DND-41 (cell line): ENCODE measurements at regions not wholly inside any gene's neighbourhood (a gene's known extent, or its start where the extent isn't known, plus 50 kb on each side); places are given as distances from the start of the nearest gene placed in this dataset.

ENCODE experiments used
- ATAC-seq: fragments of 200-7000 bp; cut with Tn5 transposase; 3 replicates; pipeline ENCODE4 v1.9.1; 2021; ENCODE audit warnings: low read depth; ENCODE audit not compliant: insufficient read depth
- DNase-seq: peaks from one replicate; pipeline ENCODE4 v3.0.0-alpha.2; 2020
- H2AFZ ChIP-seq: 2 replicates; pipeline ENCODE4 v1.6.0; 2012; ENCODE audit warnings: low read depth, low read length
- H3K27ac ChIP-seq: 2 replicates; pipeline ENCODE4 v1.5.1; 2012; ENCODE audit warnings: low read length, inconsistent platforms
- H3K27me3 ChIP-seq: fragments of 200-600 bp; sonication (generic); 2 replicates; pipeline ENCODE4 v1.6.0; 2012; ENCODE audit warnings: low read length, mild to moderate bottlenecking, inconsistent platforms; ENCODE audit not compliant: insufficient read depth, poor library complexity
- H3K36me3 ChIP-seq: 2 replicates; pipeline ENCODE4 v1.5.1; 2012; ENCODE audit warnings: low read length, inconsistent platforms; ENCODE audit not compliant: insufficient read depth
- H3K4me1 ChIP-seq: 2 replicates; pipeline ENCODE4 v1.5.1; 2012; ENCODE audit warnings: mild to moderate bottlenecking, low read length; ENCODE audit not compliant: insufficient read depth
- H3K4me2 ChIP-seq: 2 replicates; pipeline ENCODE4 v1.6.0; 2012; ENCODE audit warnings: mild to moderate bottlenecking, moderate library complexity, low read length, inconsistent platforms; ENCODE audit not compliant: insufficient read depth
- H3K4me3 ChIP-seq, 2 experiments: fragments of 200-600 bp in 1 of 2; shearing (Covaris generic) in 1 of 2; 2 replicates each; pipeline ENCODE4 v1.5.1; 2012 to 2016; ENCODE audit warnings: inconsistent platforms in 2 of 2, low read length in 2 of 2, mild to moderate bottlenecking in 2 of 2, low read depth in 1 of 2, moderate library complexity in 1 of 2
- H3K79me2 ChIP-seq: 2 replicates; pipeline ENCODE4 v1.6.0; 2012; ENCODE audit warnings: low read length, inconsistent platforms; ENCODE audit not compliant: insufficient read depth
- H3K9ac ChIP-seq: 2 replicates; pipeline ENCODE4 v1.6.0; 2012; ENCODE audit warnings: low read depth, mild to moderate bottlenecking, inconsistent platforms, low read length, moderate library complexity
- H3K9me3 ChIP-seq: 2 replicates; pipeline ENCODE4 v1.5.1; 2012; ENCODE audit warnings: low read length, moderate library complexity, mild to moderate bottlenecking, inconsistent platforms; ENCODE audit not compliant: insufficient read depth, severe bottlenecking
- H4K20me1 ChIP-seq: 2 replicates; pipeline ENCODE4 v1.6.0; 2012; ENCODE audit warnings: low read length; ENCODE audit not compliant: insufficient read depth
- CTCF ChIP-seq: IDR thresholded peaks from 2 replicates; pipeline ENCODE4 v1.5.1; 2012; ENCODE audit warnings: borderline replicate concordance, low read length, moderate library complexity, mild to moderate bottlenecking; ENCODE audit not compliant: poor library complexity, severe bottlenecking; ENCODE audit errors: extremely low read depth
- EZH2 ChIP-seq: IDR thresholded peaks from 3 replicates; pipeline ENCODE4 v1.6.1; 2012; ENCODE audit warnings: borderline replicate concordance, low read depth, mild to moderate bottlenecking, moderate library complexity, low read length, inconsistent platforms; ENCODE audit not compliant: severe bottlenecking

- no peaks in the 10 kb centered on the region for H3K9me3 ChIP-seq
- H3K4me2 ChIP-seq, result no peak overlapping the region
- H3K79me2 ChIP-seq, result no peaks in the 10 kb centered on the region
- H3K27ac ChIP-seq, result no peak overlapping the region
- no peak for DNase-seq
- H3K27me3 ChIP-seq, result no peaks in the 10 kb centered on the region
- no peaks in the 10 kb centered on the region for H3K36me3 ChIP-seq
- H3K9ac ChIP-seq, result no peak overlapping the region
- ATAC-seq, result no peak
- no peaks in the 10 kb centered on the region for H4K20me1 ChIP-seq
- no peaks in the 10 kb centered on the region for H3K4me1 ChIP-seq
- TF ChIP-seq CTCF (no peak), EZH2 (no peak)
- no peak overlapping the region for H2AFZ ChIP-seq
- H3K4me3 ChIP-seq, result no peak overlapping the region
Observed at GRCh38 chr14:38505973-38506249, 250.0 kb upstream of the CLEC14A start.

GRCh38 chr14:38505221-38505972 lies 249.5 kb upstream of the CLEC14A start:
- Histone ChIP-seq H3K4me3 (no peak overlapping the region), H2AFZ (no peak overlapping the region), H3K9ac (no peak overlapping the region), H3K4me2 (no peak overlapping the region), H3K79me2 (no peaks in the 10 kb centered on the region), H4K20me1 (no peaks in the 10 kb centered on the region), H3K4me1 (no peaks in the 10 kb centered on the region), H3K9me3 (no peaks in the 10 kb centered on the region), H3K36me3 (no peaks in the 10 kb centered on the region), H3K27me3 (no peaks in the 10 kb centered on the region), H3K27ac (no peak overlapping the region)
- no peak for ATAC-seq
- TF ChIP-seq CTCF (no peak), EZH2 (no peak)
- no peak for DNase-seq

- Histone ChIP-seq H3K27ac (no peak overlapping the region), H3K4me1 (no peaks in the 10 kb centered on the region), H3K4me3 (no peak overlapping the region), H3K4me2 (no peak overlapping the region), H3K36me3 (no peaks in the 10 kb centered on the region), H3K9ac (no peak overlapping the region), H3K9me3 (no peaks in the 10 kb centered on the region), H3K79me2 (no peaks in the 10 kb centered on the region), H2AFZ (no peak overlapping the region), H3K27me3 (no peaks in the 10 kb centered on the region), H4K20me1 (no peaks in the 10 kb centered on the region)
- DNase-seq, result no peak
- TF ChIP-seq EZH2 (no peak), CTCF (no peak)
- ATAC-seq, result no peak
Observed at GRCh38 chr14:38504175-38504574, 248.3 kb upstream of the CLEC14A start.
